Kidney glomerular epithelial cell (primary cell): ENCODE measurements at regions not wholly inside any gene's neighbourhood (a gene's known extent, or its start where the extent isn't known, plus 50 kb on each side); places are given as distances from the start of the nearest gene placed in this dataset.

ENCODE experiments used
- DNase-seq: peaks from one replicate; lab custom pipeline; 2025; lab: John Stamatoyannopoulos, UW

DNA sequence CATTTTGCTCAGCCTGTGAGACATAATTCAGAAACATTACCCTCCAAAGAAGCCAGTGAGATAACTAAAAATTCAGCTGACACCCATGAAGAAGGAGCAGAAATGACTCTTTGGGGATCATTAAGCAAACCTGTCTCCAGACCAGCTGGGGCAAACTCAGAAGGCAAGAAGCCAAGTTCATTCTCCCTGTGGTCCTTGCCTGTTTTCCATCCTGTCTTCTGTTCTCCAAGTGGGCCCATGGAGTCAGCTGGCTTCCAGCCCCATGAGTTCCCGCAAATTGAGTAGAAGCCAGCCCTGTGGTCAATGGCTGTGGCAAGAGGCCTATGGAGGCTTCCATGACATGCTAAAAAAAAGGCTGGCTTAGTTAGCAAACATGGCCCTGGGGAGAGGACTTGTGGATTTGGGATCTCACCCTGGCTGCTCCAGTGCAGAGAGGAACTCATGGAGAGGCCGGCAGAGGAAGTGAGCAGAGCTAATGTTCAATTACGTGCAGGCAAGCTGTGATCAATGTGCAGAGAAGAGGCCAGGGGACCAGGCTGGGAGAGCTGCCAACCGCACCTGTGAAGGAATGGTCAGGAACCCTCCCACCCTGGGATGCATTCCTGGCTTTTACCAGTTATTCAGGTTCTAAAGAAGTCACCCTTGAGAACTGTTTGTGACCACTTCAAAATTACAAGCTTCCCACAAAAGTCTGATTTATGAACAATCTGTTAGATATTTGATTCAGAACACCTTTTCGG lies 229.1 kb downstream of the TSHZ3 start:
- no peak for DNase-seq

DNA sequence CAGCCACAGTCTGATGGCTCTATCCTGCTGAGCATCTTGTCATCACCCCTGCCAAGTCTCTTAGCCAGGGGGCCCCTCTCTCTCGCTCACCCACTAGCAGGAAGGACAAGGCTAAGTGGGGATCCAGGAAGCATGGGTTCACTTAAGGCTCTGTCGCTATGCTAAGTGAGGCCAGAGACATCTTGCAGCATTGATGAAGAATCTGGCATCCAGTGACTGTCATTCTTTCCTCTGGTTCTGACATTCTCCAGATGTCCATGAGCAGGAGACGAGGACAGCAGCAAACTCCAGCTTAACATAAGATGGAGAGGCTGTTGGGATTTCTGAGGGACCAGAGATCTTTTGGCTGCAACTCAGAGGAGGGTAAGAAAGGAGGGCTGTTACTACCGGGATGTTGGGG lies 230.2 kb downstream of the TSHZ3 start:
- DNase-seq, result no peak

DNA sequence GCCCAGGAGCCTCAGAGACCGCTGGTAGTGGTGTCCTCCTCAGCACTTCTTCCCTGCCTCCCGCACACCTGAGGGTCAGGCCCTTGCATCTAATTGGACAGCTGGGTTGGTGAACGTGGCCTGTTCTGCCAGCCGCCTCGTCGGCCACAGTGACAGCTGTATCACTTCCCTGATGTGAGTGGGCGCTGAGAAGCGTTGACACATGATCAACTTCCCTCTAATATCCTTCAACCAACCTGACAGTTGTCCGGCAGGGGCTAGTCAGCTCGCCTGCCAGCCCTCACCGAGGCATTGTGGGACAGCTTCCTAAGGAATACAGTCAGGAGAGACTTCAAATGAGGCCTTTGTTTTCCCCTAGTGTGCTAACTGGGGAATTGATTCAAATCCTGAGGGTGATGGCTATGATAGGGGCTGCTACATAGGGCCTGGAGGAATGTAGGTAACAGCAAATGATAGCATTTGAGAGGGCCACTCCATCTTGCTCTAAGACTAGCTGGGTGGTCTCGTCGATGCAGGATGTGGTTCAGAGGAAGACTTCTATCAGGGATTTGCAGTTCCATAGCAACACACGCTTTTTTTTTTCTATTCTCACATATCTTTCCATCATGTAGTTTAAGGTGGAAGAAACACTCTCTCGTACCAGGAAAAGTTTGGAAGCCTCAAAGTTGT lies 230.8 kb downstream of the TSHZ3 start:
- no peak for DNase-seq

DNA sequence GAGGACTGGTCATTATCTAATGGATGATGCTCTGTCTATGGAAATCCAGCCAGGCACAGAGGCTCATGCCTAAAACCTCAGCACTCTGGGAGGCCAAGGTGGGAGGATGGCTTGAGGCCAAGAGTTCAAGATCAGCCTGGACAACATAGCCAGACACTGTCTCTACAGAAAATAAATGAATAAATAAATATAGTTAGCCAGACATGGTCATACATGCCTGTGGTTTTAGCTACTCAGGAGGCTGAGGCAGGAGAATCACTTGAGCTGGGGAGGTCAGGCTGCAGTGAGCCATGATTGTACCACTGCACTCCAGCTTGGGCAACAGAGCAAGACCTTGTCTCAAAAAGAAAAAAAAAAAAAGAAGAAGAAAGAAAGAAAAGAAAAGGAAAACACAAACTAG lies 234.7 kb downstream of the TSHZ3 start:
- DNase-seq, result no peak

DNA sequence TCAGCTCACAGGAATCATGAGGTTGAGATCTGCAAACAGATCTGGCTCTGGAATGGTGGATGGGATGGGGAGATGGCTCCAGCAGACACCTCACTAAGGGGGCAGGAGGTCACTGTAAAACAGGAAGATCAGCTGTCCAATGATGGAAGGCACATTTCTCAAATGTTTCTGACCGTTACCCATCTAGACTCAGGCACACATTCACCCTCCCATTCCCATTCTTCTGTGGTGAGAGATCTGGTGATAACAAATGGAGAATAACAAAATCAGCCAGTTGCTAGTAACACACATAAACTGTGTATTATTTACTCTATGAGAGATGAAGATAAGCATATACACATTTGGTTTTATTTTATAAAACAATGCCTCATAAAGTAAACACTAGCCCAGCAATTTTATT lies 235.9 kb downstream of the TSHZ3 start:
- peak; percentile 45 for DNase-seq

DNA sequence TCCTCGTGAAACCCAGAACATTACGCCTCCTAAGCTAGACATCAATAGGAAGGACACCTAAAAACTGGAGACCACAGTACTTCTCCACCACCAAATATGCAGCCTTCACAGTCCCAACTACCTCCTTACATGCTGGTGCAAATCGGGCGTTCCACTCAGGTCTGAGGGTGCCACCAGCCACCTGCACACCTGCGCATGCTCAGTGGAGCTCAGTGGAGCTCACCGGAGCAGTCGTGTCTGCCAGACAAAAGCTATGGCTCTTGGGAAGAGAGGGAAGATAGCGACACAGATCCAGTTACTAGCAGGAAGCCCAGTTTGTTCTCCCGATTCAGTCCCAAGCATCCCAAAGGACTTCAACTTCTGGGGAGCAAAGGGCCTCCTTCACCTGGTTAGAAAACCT lies 237.1 kb downstream of the TSHZ3 start:
- no peak for DNase-seq

DNA sequence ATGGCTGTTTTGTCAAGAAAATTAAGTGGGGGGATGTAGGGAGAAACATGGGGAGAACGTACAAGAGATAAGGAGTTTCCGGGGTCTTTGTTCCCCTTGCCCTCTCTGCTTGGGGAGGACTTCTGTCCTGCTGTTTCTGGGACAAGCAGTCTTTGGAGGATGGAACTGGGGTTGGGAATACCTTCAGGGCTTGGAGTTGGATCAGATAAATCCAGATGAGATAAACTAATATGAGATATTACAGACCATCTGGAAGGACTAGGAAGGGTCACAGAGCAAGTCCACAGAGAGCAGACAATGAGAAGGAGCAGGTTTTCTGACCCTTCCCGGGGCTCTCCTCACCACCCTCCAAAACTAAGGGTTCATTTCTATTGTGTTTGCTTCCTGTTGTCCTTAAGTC lies 237.5 kb downstream of the TSHZ3 start:
- DNase-seq, result no peak

DNA sequence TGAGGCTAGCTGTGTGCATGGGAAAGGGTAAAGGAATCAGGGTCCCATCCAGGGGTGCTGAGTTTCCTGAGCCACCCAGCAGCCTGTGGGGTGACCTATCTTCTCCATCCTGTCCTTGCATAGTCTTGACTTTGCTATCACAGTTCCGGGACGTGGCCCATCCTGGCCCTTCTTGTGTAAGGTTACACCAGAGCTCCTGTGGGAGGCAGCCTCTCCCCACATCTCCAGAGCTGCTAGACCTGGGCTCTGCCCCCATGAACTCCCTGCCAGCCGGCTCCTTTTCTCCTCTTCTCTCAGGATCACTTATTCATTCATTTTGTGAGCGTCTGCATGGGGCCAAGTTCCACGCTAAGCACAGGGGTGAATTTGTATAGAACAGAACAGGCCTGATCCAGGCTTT lies 238.9 kb downstream of the TSHZ3 start:
- peak; percentile 21 for DNase-seq

DNA sequence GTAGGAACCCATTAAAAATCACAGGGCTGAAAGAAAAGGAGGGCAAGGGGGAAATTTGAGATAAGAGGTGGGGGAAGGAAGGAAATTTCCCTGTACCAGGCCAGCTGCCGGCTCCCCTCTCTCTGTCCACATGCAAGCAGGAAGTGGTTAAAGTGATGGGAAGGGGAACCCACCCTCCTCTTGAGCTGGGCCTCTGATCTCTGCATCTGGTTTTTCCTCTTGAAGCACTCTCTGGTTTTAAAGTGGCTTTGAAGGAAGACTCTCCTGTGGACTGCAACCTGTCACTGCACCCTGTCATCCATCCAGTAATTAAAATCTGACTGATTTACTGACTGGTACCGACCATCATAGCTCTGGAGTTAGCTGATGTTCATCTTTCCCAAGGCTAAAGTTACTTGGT lies 239.6 kb downstream of the TSHZ3 start:
- DNase-seq, result no peak

DNA sequence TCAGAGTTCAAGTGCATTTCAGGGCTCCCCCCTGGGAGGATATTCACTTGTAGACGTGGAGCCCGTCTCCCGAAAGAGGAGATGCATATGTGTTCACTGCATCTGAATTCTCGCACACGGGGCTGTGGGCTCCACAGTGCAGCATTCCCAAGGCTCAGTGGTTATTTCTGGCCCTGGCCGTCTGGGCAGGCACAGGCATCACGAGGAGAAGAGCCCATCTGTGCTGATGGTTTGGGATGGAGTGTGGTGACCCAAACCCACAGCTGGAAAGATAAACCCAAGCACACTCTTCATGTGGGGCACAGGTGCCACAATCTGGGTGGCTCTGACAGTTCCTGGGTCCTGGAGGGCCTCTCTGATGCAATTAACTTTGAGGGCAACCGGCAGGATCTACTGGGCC lies 242.1 kb downstream of the TSHZ3 start:
- DNase-seq, result no peak

DNA sequence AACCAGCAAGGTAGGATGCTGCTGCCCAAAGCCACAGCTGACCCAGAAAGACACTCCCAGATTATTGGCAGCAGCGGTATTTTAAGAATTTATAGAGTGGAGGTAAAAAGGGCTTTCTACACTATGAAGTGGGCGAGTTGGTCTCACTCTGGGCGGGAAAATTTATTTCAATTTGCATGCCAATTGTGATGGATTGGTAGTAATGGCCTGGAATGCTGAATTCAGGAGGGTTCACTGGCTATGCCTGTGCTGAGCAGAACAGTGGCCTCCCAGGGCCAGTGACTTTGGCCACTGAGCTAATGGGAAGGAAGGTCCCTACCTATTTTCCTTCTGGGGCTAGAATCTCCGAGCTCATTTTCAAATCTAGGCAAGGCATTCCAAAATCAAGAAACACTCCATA lies 243.5 kb downstream of the TSHZ3 start:
- no peak for DNase-seq

DNA sequence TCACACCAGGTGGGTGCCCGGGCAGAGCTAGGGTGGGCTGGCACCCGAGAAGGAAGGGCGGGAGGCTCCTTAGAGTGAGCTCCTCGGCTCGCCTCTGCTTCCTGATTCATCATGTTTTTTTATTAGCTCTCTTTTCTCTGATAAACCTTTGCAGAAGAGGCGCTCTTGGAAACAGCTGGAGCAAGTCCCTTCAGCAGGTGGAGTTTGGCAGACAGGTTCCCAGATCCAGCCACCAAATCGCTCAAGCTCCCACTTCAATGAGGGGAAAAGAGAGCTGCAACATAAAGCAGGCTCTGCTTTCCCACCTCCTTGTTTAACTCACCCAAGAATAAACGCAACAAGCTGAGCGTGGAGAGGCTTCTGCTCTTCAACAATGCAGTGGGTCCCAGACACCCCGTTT lies 244.8 kb downstream of the TSHZ3 start:
- DNase-seq, result no peak

DNA sequence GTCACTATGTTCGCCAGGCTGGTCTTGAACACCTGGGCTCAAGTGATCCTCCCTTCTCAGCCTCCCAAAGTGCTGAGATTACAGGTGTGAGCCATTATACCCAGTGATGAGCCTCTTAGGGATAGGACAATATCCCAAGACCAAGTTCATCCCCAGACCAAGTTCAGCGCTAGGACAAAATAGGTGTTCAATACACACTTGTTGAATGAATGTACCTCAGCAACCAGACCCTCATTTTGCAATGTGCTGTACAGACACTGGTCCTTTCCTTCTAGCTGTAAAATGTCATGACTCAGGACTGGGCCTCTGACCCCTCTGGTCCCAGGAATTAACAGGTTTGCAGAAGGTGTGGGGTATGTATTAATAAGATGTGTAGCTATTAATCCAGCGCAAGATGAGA lies 246.0 kb downstream of the TSHZ3 start:
- DNase-seq, result no peak

DNA sequence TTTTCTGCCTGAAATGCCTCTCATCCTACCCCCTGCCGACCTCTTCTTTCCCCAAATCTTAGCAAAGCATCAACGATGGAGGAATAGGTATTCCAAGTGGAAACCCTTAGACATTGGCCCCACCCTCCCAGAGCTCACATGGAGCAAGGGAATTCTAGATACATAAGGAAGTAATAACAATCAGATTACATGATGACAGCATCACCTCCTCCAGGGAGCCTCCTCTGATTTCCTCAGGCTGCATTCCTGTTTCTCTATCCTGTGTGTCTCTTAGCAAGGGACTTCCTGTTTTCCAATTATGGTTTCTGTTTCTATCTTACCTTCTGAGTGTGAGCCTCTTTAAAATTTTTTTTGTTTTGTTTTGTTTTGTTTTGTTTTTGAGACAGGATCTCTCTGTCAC lies 246.6 kb downstream of the TSHZ3 start:
- no peak for DNase-seq

DNA sequence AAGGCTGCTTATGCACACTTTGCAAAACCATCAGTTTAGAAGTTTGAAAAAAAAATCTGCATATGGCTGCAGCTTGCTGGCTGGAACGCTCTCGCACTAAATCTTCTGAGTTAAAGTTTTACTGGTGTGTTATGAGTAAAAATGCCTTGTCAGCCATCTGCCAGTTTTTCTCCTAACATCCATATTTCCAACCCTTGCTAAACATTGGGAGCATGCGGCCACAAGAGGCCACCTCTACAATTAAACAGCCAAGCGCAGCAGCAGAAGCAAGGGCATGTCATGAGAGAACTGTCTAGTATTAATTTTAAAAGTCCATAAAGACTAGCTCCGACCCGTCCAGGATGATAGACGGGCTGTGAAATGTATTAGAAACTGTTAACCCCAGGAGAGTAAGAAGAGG lies 248.3 kb downstream of the TSHZ3 start:
- DNase-seq, result no peak

DNA sequence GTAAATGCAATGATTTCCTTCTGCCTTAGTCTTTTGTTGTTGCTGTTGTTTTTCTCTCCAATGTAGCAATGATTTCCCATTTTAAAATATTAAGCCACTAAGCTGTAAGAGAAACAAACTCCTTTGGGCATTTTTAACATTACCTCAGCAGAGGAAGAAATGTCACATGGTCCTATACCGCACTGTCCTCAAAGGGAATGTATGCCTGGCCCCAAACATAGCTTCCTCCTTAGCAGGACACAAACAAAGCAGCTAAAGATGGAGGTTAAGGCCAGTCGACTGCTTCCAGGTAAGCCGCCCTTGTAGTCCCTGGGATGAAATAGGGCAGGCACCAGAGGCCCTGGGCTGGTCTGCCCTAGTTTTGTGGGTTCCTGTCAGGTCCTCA lies 249.0 kb downstream of the TSHZ3 start:
- no peak for DNase-seq

DNA sequence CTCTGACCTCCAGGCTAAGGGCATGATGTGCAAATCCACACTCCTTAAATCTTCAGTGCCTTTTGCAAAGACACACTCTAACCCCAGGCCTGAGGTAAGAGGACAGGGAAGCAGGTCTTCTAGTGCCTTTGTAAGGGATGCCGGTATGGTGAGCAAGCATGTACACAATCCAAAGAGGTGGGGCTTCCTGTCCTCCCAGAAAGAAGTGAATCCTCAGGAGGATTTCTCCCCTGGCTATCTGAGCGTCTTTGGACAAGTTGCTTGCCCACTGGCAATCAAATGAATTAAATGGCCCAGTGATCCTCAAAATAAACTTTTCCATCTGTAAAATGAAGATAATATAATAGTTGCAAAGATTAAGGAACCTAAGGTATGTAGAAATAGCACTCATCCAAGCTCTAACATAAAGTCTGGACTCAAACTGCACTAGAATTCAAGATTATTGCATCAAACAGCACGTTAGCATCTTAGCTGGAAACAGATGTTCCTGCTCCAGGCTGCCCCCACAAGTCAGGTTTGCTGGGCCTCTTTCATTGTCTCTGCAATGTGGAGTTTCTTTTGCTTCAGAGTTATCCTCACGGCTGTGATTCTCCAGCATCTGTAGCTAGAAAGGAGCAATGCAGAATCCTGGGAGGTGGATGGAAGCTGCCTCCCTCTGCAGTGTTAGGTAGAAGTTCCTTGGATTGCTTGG lies 249.6 kb downstream of the TSHZ3 start:
- no peak for DNase-seq

DNA sequence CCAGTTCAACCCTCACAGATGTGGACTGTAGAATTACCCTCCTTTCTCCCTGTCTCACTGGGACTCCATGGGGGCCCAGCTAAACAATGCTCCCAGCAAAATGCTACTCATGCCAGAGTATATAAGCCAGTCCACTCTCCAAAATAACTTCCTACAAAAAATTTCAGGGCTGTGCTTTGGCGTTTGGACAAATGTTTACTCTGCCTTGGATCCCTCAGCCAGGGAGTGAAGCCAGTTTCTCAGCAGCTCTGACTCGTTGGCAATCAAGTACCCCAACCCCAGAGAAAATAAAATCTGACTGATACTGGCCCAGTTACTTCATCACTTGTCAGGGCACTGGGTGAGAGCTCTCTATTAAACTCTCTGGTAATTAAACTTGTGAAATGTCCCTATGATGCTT lies 250.4 kb downstream of the TSHZ3 start:
- DNase-seq, result no peak

DNA sequence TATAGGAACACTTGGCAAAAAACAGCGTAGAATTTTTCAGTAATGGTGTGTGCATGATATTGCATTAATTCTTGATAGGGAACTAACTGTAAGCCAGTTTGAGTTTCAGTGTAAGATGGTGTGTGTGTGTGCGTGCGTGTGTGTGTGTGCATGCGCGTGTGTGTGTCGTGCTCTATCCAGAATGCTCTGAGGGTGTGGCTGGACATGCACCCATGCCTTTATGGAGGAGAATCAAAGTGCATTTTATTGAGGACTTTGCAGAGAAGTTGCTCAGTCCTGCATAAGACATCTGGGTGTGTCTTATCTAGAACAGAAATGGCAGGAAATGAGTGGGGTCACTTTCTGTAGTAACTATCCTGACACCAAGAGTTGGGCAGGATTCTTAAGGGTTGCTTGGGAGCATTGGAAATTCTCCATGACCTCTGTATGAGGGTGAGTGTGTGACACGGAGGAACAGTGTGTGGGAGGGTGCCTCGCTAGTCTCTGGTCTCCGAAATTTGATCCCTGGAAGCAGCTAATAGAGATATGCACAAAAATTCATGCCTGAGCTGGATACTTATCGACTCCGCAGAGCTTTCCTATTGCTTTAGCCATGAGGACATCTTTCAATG lies 252.2 kb downstream of the TSHZ3 start:
- no peak for DNase-seq

DNA sequence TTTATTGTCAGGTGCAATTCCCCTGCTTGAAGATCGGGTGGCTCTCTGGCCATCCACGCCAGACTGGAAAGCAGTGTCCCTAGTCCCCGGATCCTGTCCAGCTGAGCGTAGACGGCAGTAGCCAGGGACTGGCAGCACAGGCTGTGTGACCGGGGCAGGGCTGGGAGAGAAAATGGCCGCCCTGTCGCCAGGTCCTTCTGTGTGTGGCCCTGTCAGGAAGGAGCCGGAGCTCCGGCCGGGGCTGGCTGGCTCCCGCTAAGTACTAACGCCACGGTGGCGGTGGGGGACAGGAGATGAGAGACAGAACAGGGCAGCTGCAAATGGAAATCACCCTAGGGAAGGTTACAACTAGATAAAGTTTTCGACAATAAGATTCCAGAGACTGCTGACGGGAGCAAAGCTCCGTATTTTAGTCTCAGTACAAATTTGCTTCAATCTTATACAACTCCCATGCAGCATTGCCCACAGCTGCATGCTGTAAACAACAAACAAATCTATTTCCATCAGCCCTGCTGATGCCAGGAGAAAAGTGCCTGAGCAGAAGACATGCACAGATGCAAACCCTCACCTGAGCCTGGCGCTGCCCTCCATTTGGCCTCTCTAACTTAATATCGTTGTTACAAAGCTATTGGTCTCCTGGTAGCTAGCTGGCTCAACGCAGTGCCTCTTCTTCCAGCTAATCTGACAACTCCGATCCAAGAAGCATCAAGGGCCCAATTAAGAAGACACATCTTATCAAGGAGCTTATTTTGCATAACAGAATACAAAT lies 253.0 kb downstream of the TSHZ3 start:
- DNase-seq, result no peak

DNA sequence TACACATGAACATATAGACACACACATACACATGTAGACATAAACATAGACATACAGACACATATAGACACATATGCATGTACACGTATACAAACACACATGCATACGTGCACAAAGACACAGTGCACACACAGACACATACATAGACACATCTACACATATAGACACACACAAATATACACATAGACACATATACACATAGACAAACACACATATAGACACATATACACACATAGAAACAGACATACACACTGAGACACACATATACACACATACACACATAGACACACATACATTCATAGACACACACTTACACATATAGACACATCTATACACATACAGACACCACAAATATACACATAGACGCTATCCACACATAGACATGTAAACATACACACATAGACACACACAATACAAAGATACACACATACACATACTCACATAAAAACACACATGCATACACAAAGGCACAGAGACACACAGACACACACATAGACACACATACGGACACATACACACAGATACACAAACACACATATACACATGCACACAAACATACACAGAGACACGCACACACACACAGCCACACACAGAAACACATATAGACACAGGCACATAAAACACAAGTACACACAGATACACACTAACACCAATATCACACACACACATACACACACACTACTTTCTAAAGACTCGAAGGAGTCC lies 254.0 kb downstream of the TSHZ3 start:
- DNase-seq, result no peak

DNA sequence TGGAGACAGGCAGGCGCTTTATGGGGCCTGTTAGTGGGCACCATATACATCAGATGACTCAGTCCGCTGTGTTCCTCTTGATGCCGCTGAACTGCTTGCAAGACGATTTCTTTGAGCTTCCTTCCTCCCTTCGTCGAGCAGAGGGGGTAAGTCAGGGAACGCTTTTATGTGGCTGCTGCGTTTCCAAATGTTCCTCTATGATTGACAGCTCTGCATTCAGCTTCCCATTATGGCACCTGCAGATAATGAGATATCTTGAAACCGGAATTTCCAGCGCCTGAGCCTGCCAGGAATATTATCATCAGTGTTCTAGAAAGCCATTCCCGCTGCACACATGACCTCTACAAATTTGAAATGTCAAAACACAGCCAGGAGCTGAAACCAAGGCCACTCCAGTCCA lies 257.0 kb downstream of the TSHZ3 start:
- DNase-seq, result no peak
